Uterus (tissue), 3 donors: ENCODE measurements at regions not wholly inside any gene's neighbourhood (a gene's known extent, or its start where the extent isn't known, plus 50 kb on each side); places are given as distances from the start of the nearest gene placed in this dataset.

Experiments
- DNase-seq, 2 donors: peaks; one replicate each; pipeline ENCODE4 v3.0.0-alpha.2; 2019 to 2020
- H3K27ac ChIP-seq, 2 donors: fragments of 200-600 bp; sonication (generic); 1 replicate in 1 of 2; 2 replicates in 1 of 2; pipeline ENCODE4 v1.5.1; 2016 to 2018
- H3K27me3 ChIP-seq, 2 donors: fragments of 200-600 bp; sonication (generic); one replicate each; pipeline ENCODE4 v1.5.1; 2018 to 2019; ENCODE audit warnings: control low read depth in 1 of 2
- H3K36me3 ChIP-seq, 2 donors: fragments of 200-600 bp; sonication (generic); one replicate each; pipeline ENCODE4 v1.5.1; 2019; ENCODE audit warnings: control low read depth in 1 of 2
- H3K4me1 ChIP-seq, 2 donors: fragments of 200-600 bp; sonication (generic); one replicate each; pipeline ENCODE4 v1.5.1; 2018 to 2019; ENCODE audit warnings: control low read depth in 1 of 2
- H3K4me3 ChIP-seq, 2 donors: fragments of 200-600 bp; sonication (generic); 1 replicate in 1 of 2; 2 replicates in 1 of 2; pipeline ENCODE4 v1.5.1; 2018 to 2019; ENCODE audit warnings: mild to moderate bottlenecking in 1 of 2
- H3K9me3 ChIP-seq, 2 donors: fragments of 200-600 bp; sonication (generic); one replicate each; pipeline ENCODE4 v1.5.1; 2019; ENCODE audit warnings: control low read depth in 1 of 2
- POLR2A ChIP-seq, 2 donors: fragments of 450-650 bp; IDR thresholded peaks; one replicate each; pipeline ENCODE4 v1.6.1; 2016; ENCODE audit warnings: antibody characterized with exemption in 2 of 2, mild to moderate bottlenecking in 1 of 2, moderate library complexity in 1 of 2
- intact Hi-C: fragments of 100-400 bp; cut with DNase I; formaldehyde crosslinking; loops from one replicate; pipeline ENCODE4 v1.15.1; 2023; ENCODE audit warnings: low total_unique reads
- TF ChIP-seq, protein P1 (sequence below), 4 experiments: fragments of 200-600 bp in 2 of 4; fragments of 450-650 bp in 2 of 4; sonication (generic) in 2 of 4; IDR thresholded peaks; one replicate each; pipeline ENCODE4 v1.5.1; 2016 to 2019; ENCODE audit warnings: antibody characterized with exemption in 4 of 4, mild to moderate bottlenecking in 2 of 4, moderate library complexity in 1 of 4
- donor health status: DM: yes; HTN: yes; CAD: no.

DNA sequence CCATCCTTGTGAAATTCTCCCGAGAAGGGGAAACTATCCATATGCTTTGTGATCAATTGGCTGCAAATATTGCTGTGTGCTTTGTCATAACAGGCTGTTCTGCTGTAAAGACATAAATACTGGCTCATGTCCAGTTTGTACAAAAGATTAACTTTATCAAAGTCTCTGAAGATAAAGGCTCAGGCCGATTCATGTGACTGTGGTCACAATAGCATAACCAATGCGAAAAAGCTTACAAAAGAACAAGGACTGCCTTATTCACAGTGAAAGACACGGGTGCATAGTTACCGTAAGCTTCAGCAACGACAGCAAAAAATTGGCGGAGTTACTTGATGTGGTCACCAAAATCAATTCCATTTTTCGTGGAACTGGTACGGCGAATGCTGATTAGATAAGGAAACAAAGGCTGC lies 173.6 kb upstream of the CHRM3 start:
- TF ChIP-seq, protein P1, sequence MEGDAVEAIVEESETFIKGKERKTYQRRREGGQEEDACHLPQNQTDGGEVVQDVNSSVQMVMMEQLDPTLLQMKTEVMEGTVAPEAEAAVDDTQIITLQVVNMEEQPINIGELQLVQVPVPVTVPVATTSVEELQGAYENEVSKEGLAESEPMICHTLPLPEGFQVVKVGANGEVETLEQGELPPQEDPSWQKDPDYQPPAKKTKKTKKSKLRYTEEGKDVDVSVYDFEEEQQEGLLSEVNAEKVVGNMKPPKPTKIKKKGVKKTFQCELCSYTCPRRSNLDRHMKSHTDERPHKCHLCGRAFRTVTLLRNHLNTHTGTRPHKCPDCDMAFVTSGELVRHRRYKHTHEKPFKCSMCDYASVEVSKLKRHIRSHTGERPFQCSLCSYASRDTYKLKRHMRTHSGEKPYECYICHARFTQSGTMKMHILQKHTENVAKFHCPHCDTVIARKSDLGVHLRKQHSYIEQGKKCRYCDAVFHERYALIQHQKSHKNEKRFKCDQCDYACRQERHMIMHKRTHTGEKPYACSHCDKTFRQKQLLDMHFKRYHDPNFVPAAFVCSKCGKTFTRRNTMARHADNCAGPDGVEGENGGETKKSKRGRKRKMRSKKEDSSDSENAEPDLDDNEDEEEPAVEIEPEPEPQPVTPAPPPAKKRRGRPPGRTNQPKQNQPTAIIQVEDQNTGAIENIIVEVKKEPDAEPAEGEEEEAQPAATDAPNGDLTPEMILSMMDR (IDR thresholded peaks at IDR 0.05) = no peak
- TF ChIP-seq POLR2A (IDR thresholded peaks at IDR 0.05) = no peak
- intact Hi-C loops = no loop called here
- H3K36me3 ChIP-seq = no peaks in the 10 kb centered on the region
- H3K4me1 ChIP-seq = no peaks in the 10 kb centered on the region
- H3K4me3 ChIP-seq = no peak overlapping the region
- H3K9me3 ChIP-seq = no peaks in the 10 kb centered on the region
- no peak for DNase-seq
- H3K27ac ChIP-seq = no peak overlapping the region
- no peaks in the 10 kb centered on the region for H3K27me3 ChIP-seq

DNA sequence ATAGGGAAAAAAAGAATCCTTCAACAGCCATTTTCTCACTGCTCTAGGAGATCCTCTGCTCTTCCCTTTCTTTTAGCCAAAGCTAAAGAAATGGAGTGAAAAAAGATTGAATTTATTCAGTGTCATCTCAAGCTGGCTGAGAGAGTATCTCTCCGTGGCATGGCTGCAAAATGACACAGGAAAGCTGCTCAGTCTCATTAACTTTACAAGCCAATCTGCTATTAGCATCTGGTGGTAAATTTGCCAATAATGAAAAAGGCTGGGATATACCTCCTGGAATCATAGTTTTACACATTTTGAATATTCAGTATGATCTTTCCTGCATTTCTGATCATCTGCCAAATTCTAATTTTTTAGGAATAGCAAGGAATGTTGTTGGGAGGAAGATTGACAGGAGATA lies 176.8 kb upstream of the CHRM3 start:
- TF ChIP-seq, protein P1 (IDR thresholded peaks at IDR 0.05) = no peak
- TF ChIP-seq POLR2A (IDR thresholded peaks at IDR 0.05) = no peak
- no peaks in the 10 kb centered on the region for H3K36me3 ChIP-seq
- no peak for DNase-seq
- no peak overlapping the region for H3K4me3 ChIP-seq
- H3K9me3 ChIP-seq = no peaks in the 10 kb centered on the region
- H3K27me3 ChIP-seq = no peaks in the 10 kb centered on the region
- intact Hi-C loops = no loop called here
- H3K4me1 ChIP-seq = no peaks in the 10 kb centered on the region
- H3K27ac ChIP-seq = no peak overlapping the region

DNA sequence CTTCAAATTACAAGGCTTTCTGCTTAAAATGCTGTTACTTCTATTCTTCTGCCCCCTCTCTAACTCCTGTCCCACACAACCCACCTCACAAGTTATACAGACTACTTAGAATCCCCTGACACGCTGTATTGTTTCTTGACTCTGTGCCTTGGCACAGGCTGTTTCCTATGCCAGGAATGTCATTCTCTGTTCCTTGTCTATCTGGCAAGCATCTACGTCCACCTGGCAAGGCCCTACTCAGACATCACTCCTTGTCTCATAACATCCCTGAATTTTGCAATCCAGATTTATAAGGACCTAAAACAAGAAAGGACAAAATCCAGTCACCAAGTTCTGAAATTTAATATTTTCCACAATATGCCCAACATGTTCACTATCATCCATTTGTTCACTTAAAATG lies 182.0 kb upstream of the CHRM3 start:
- no peak for TF ChIP-seq POLR2A (IDR thresholded peaks at IDR 0.05)
- TF ChIP-seq, protein P1 (IDR thresholded peaks at IDR 0.05) = no peak
- no peak overlapping the region for H3K27ac ChIP-seq

GRCh38 chr1:239197871-239198270 lies 188.5 kb upstream of the CHRM3 start:
- TF ChIP-seq POLR2A (IDR thresholded peaks at IDR 0.05) = no peak
- TF ChIP-seq, protein P1 (IDR thresholded peaks at IDR 0.05) = no peak
- Histone ChIP-seq H3K36me3 (no peaks in the 10 kb centered on the region), H3K9me3 (no peaks in the 10 kb centered on the region), H3K27me3 (no peaks in the 10 kb centered on the region), H3K27ac (no peak overlapping the region), H3K4me3 (no peak overlapping the region), H3K4me1 (no peaks in the 10 kb centered on the region)
- no peak for DNase-seq
- intact Hi-C loops = no loop called here

More for the DNA sequence above, 182.0 kb upstream of the CHRM3 start:
- intact Hi-C loops = no loop called here
- Histone ChIP-seq H3K4me3 (no peak overlapping the region), H3K4me1 (no peaks in the 10 kb centered on the region), H3K27me3 (no peaks in the 10 kb centered on the region), H3K9me3 (no peaks in the 10 kb centered on the region), H3K36me3 (no peaks in the 10 kb centered on the region)
- DNase-seq = no peak

DNA sequence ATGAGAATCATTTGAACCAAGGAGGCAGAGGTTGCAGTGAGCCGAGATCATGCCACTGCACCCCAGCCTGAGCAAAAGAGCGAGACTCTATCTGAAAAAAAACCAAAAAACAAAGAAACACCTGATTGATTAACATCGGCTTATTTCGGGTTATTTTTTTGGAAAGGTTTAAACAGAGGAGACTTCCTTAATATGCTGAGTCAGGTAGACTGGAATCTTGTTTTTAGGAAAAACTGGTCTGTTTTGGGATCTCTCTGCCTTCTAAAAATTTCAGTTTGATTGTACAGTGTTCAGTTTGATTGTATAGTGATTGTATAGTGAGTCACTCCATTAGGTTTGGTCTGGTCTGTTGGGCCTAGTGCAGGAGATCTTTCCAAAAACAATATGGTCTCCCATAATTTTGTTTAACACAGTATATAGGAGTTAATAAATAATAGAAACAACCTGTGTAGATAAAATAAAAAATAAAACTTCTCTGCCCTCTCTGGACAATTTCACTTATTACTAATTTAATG lies 196.3 kb upstream of the CHRM3 start:
- H3K9me3 ChIP-seq = no peaks in the 10 kb centered on the region
- DNase-seq = no peak
- no peak overlapping the region for H3K4me3 ChIP-seq
- no peaks in the 10 kb centered on the region for H3K4me1 ChIP-seq
- no peaks in the 10 kb centered on the region for H3K27me3 ChIP-seq
- no peak overlapping the region for H3K27ac ChIP-seq
- TF ChIP-seq POLR2A (IDR thresholded peaks at IDR 0.05) = no peak
- TF ChIP-seq, protein P1 (IDR thresholded peaks at IDR 0.05) = no peak
- intact Hi-C loops = no loop called here
- no peaks in the 10 kb centered on the region for H3K36me3 ChIP-seq
